Coronary artery (tissue), 2 donors: ENCODE measurements at regions not wholly inside any gene's neighbourhood (a gene's known extent, or its start where the extent isn't known, plus 50 kb on each side); places are given as distances from the start of the nearest gene placed in this dataset.

Experiments used
- DNase-seq: peaks from one replicate; pipeline ENCODE4 v3.0.0-alpha.2; 2017; ENCODE audit warnings: low spot score
- H3K27ac ChIP-seq, 2 donors: fragments of 200-600 bp; sonication (generic); one replicate each; pipeline ENCODE4 v1.5.1; 2016 to 2019
- H3K4me3 ChIP-seq: fragments of 200-600 bp; sonication (generic); 2 replicates; pipeline ENCODE4 v1.5.1; 2016; ENCODE audit warnings: mild to moderate bottlenecking, moderate library complexity
- TF ChIP-seq, protein P1 (sequence below): fragments of 200-600 bp; sonication (generic); IDR thresholded peaks from one replicate; pipeline ENCODE4 v1.5.1; 2019; ENCODE audit warnings: antibody characterized with exemption

DNA sequence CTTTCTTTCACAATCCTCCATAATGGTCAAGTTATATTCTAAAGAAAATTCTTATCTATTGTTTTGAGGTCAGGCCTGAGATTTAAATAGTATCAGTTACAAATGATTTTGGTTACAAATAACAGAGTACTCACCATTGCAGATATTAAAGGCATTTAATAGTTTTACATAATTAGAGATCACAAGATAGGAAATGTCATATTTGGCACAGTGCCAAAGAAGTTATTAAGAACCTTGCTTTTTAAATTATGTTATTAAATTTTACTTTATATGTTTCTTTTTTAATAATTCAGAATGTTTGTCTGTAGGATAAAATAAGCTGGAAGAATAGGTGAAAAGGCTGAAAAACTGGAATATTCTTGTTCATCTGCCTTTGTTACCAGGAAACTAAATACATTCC lies 1174.7 kb downstream of the PCDH18 start:
- DNase-seq: no peak
- TF ChIP-seq, protein P1, sequence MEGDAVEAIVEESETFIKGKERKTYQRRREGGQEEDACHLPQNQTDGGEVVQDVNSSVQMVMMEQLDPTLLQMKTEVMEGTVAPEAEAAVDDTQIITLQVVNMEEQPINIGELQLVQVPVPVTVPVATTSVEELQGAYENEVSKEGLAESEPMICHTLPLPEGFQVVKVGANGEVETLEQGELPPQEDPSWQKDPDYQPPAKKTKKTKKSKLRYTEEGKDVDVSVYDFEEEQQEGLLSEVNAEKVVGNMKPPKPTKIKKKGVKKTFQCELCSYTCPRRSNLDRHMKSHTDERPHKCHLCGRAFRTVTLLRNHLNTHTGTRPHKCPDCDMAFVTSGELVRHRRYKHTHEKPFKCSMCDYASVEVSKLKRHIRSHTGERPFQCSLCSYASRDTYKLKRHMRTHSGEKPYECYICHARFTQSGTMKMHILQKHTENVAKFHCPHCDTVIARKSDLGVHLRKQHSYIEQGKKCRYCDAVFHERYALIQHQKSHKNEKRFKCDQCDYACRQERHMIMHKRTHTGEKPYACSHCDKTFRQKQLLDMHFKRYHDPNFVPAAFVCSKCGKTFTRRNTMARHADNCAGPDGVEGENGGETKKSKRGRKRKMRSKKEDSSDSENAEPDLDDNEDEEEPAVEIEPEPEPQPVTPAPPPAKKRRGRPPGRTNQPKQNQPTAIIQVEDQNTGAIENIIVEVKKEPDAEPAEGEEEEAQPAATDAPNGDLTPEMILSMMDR: no peak
- Histone ChIP-seq H3K27ac (no peak overlapping the region), H3K4me3 (no peak overlapping the region)

DNA sequence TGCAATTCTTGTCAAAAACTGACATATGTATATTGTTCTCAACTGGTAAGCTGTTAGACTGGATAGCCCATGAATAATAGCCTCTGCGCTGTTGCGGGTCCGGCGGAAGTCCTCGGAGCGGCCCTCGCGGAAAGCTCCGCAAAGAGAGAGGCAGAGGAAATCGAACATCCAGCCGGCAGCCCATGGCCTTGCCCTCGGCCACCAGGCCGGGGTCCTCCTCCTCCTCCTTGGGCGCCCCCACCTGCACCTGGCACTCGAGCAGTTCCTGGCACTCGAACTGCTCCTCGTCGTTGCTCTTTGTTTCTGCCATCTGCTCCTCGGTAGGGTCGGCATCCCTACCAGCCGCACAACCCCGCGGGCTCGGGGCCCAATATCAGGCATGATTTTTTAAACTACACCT lies 1176.3 kb downstream of the PCDH18 start:
- no peak for DNase-seq
- TF ChIP-seq, protein P1: no peak
- H3K27ac ChIP-seq: no peak overlapping the region
- no peak overlapping the region for H3K4me3 ChIP-seq

DNA sequence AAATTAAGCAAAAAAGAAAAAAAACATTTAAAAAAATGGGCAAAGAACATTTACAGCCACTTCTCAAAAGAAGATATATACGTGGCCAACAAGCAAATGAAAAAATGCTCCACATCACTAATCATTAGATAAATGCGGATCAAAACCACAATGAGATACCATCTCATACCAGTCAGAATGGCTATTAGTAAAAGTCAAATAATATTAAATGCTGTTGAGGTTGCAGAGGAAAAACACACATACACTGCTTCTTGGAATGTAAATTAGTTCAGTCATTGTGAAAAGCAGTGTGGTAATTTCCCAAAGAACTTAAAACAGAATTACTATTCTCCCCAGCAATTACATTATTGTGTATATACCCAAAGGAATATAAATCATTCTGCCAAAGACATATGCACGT lies 1189.0 kb downstream of the PCDH18 start:
- DNase-seq: no peak
- TF ChIP-seq, protein P1: no peak
- H3K4me3 ChIP-seq: no peak overlapping the region
- H3K27ac ChIP-seq: no peak overlapping the region

DNA sequence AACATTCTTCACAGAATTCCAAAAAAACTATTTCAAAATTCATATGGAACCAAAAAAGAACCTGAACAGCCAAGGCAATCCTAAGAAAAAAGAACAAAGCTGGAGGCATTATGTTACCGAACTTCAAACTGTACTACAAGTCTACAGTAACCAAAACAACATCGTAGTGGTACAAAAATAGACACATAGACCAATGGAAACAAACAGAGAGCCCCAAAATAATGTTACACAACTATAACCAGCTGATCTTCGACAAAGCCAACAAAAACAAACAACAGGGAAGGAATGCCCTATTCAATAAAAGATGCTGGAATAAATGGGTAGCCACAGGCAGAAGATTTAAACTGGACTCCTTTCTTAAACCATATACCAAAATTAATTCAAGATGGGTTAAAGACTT lies 1189.6 kb downstream of the PCDH18 start:
- H3K27ac ChIP-seq: no peak overlapping the region
- H3K4me3 ChIP-seq: no peak overlapping the region
- TF ChIP-seq, protein P1: no peak
- DNase-seq: no peak

DNA sequence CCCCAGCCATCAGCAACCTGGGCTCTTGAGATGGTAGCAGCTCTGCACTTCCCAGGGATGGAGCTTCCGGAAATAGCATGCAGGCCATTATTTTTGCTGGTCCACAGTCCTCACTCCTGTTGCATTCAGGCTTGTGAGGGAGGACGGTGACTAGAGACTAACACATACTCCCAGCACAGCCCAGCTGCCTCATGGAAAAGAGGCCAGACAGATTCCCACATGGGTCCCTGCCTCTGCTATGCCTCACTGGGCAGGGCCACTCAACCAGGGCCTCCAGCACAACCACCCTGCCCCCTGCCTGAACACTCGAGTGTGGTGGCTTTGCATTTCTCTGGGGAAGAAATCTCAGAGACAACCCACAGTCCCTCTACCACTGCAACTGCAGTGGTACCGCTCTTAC lies 1195.1 kb downstream of the PCDH18 start:
- H3K4me3 ChIP-seq: no peak overlapping the region
- no peak overlapping the region for H3K27ac ChIP-seq
- no peak for DNase-seq
- TF ChIP-seq, protein P1: no peak

DNA sequence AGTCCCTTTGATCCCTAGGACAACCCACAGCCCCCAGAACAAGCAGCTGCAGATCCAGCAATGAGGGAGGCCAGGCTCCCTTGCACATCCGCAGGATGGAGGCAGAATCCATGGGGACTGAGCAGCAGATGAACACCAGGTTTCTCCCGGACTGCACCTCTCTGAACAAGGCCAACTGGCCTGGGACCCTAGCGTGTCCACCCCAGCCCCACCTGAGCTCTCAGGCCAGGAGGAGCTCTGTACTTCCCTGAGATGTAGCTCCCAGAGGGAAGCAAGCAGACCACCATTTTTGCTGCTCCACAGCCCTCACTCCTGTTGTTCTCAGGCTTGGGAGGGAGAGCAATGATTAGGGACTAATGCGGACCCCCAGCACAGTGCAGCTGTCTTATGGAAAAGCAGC lies 1195.8 kb downstream of the PCDH18 start:
- DNase-seq: no peak
- Histone ChIP-seq H3K27ac (no peak overlapping the region), H3K4me3 (no peak overlapping the region)
- TF ChIP-seq, protein P1: no peak

DNA sequence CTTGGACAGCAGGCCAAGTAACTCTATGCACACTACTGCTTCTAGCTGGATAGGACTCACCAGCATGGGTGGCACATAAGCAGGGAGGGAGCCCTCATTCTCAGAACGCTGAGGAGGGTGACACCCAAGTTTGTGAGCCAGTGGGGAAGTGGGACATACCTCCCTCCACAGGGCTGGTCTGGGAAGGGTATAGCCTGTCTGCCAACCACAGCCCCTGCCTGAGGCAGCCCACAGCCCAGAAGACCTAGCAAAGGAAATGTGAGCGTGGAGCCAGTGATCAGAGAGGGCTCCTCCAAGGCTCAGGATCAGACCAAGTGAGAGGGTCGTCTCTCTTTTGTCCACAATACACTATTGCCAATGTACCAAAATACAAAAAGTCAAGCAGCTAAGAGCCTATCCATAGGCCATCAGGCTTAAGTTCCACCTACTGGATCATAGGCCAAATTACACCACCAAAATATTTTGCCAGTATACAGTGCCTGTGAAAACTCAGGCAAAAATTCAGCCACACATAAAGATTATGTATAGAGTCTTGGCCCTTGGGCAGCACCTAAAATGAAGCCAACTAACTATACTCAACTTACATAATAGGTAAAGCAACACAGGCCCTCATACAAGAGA lies 1203.1 kb downstream of the PCDH18 start:
- no peak overlapping the region for H3K27ac ChIP-seq
- TF ChIP-seq, protein P1: no peak
- no peak for DNase-seq
- H3K4me3 ChIP-seq: no peak overlapping the region
